SIG-M5 (cell line): ENCODE measurements at regions not wholly inside any gene's neighbourhood (a gene's known extent, or its start where the extent isn't known, plus 50 kb on each side); places are given as distances from the start of the nearest gene placed in this dataset.
"Not testable (repeated sequence)": the region's sequence is repeated elsewhere in the genome, so short reads cannot be mapped to it uniquely, and the experiment has no call there.

Experiments
- DNase-seq: peaks from one replicate; lab custom pipeline; 2025; lab: John Stamatoyannopoulos, UW

- DNase-seq: not testable (repeated sequence)
Observed at GRCh38 chr5:1636208-1636770, 112.5 kb upstream of the LPCAT1 start.

GRCh38 chr5:1635477-1635876, 111.7 kb upstream of the LPCAT1 start:
- DNase-seq: not testable (repeated sequence)

GRCh38 chr5:1634337-1634661, 110.5 kb upstream of the LPCAT1 start:
- DNase-seq: no peak

- DNase-seq: peak; percentile 41
Observed at GRCh38 chr5:1633605-1634336, 110.0 kb upstream of the LPCAT1 start.

- not testable (repeated sequence) for DNase-seq
Observed at GRCh38 chr5:1631004-1631403, 107.2 kb upstream of the LPCAT1 start.

- not testable (repeated sequence) for DNase-seq
Observed at GRCh38 chr5:1626397-1626796, 102.6 kb upstream of the LPCAT1 start.

GRCh38 chr5:1619531-1619930, 95.8 kb upstream of the LPCAT1 start:
- DNase-seq: not testable (repeated sequence)

GRCh38 chr5:1618296-1618865, 94.6 kb upstream of the LPCAT1 start:
- not testable (repeated sequence) for DNase-seq

GRCh38 chr5:1617236-1617755, 93.5 kb upstream of the LPCAT1 start:
- not testable (repeated sequence) for DNase-seq

GRCh38 chr5:1613515-1613914, 89.8 kb upstream of the LPCAT1 start:
- not testable (repeated sequence) for DNase-seq

- DNase-seq: not testable (repeated sequence)
Observed at GRCh38 chr5:1610526-1610925, 86.8 kb upstream of the LPCAT1 start.

GRCh38 chr5:1609111-1609510, 85.4 kb upstream of the LPCAT1 start:
- DNase-seq: not testable (repeated sequence)

- DNase-seq: not testable (repeated sequence)
Observed at GRCh38 chr5:1608336-1608735, 84.6 kb upstream of the LPCAT1 start.

- not testable (repeated sequence) for DNase-seq
Observed at GRCh38 chr5:1606951-1607350, 83.2 kb upstream of the LPCAT1 start.

- not testable (repeated sequence) for DNase-seq
Observed at GRCh38 chr5:1603916-1604315, 80.2 kb upstream of the LPCAT1 start.

- DNase-seq: not testable (repeated sequence)
Observed at GRCh38 chr5:1601565-1601964, 77.8 kb upstream of the LPCAT1 start.

GRCh38 chr5:1598950-1599737, 75.4 kb upstream of the LPCAT1 start:
- DNase-seq: not testable (repeated sequence)

- not testable (repeated sequence) for DNase-seq
Observed at GRCh38 chr5:1597093-1597473, 73.3 kb upstream of the LPCAT1 start.

- DNase-seq: not testable (repeated sequence)
Observed at GRCh38 chr5:1596462-1597092, 72.8 kb upstream of the LPCAT1 start.

- no peak for DNase-seq
Observed at GRCh38 chr5:1594357-1595106, 70.8 kb upstream of the LPCAT1 start.

GRCh38 chr5:1593903-1594356, 70.2 kb upstream of the LPCAT1 start:
- no peak for DNase-seq
